Fibroblast of upper back skin (primary cell): ENCODE measurements at regions not wholly inside any gene's neighbourhood (a gene's known extent, or its start where the extent isn't known, plus 50 kb on each side); places are given as distances from the start of the nearest gene placed in this dataset.
"Not testable (repeated sequence)": the region's sequence is repeated elsewhere in the genome, so short reads cannot be mapped to it uniquely, and the experiment has no call there.

Experiments
- DNase-seq: peaks from one replicate; pipeline ENCODE4 v3.0.0-alpha.2; 2013

GRCh38 chr1:64363111-64363510, 106.8 kb upstream of the CACHD1 start:
- DNase-seq = no peak

- no peak for DNase-seq
These were observed 106.3 kb upstream of the CACHD1 start for GRCh38 chr1:64363616-64364015.

GRCh38 chr1:64366821-64367220, 103.1 kb upstream of the CACHD1 start:
- no peak for DNase-seq

GRCh38 chr1:64368344-64368743, 101.6 kb upstream of the CACHD1 start:
- no peak for DNase-seq

- DNase-seq = no peak
These were observed 91.1 kb upstream of the CACHD1 start for GRCh38 chr1:64378826-64379225.

GRCh38 chr1:64387389-64388285, 82.3 kb upstream of the CACHD1 start:
- DNase-seq = no peak

- DNase-seq = no peak
These were observed 81.6 kb upstream of the CACHD1 start for GRCh38 chr1:64388336-64388735.

GRCh38 chr1:64392109-64392508, 77.8 kb upstream of the CACHD1 start:
- DNase-seq = no peak

- DNase-seq = no peak
These were observed 76.1 kb upstream of the CACHD1 start for GRCh38 chr1:64393790-64394189.

GRCh38 chr1:64396817-64397216, 73.1 kb upstream of the CACHD1 start:
- DNase-seq = no peak

GRCh38 chr1:64397541-64397940, 72.4 kb upstream of the CACHD1 start:
- no peak for DNase-seq

GRCh38 chr1:64398936-64399335, 71.0 kb upstream of the CACHD1 start:
- no peak for DNase-seq

GRCh38 chr1:64401285-64401684, 68.6 kb upstream of the CACHD1 start:
- DNase-seq = no peak

- peak; percentile 49 for DNase-seq
These were observed 66.6 kb upstream of the CACHD1 start for GRCh38 chr1:64403331-64403730.

GRCh38 chr1:64404202-64404601, 65.7 kb upstream of the CACHD1 start:
- no peak for DNase-seq

GRCh38 chr1:64405833-64406232, 64.1 kb upstream of the CACHD1 start:
- no peak for DNase-seq

- no peak for DNase-seq
These were observed 59.7 kb upstream of the CACHD1 start for GRCh38 chr1:64410217-64410616.

- not testable (repeated sequence) for DNase-seq
These were observed 54.9 kb upstream of the CACHD1 start for GRCh38 chr1:64414855-64415546.

GRCh38 chr1:64417803-64418202, 52.1 kb upstream of the CACHD1 start:
- no peak for DNase-seq
